Astrocyte (in vitro differentiated cells and primary cell): ENCODE measurements at regions not wholly inside any gene's neighbourhood (a gene's known extent, or its start where the extent isn't known, plus 50 kb on each side); places are given as distances from the start of the nearest gene placed in this dataset.

Experiments
- DNase-seq: peaks from one replicate; pipeline ENCODE4 v3.0.0-alpha.2; 2010; ENCODE audit warnings: low read depth
- FAIRE-seq: peaks from 2 replicates; lab custom pipeline; 2011; peaks lifted over from hg19 to GRCh38; lab: Jason Lieb, UNC
- H2AFZ ChIP-seq: 2 replicates; pipeline ENCODE4 v1.6.0; 2012; ENCODE audit warnings: low read depth, low read length, inconsistent platforms
- H3K27ac ChIP-seq: 2 replicates; pipeline ENCODE4 v1.5.1; 2011; ENCODE audit warnings: low read depth, low read length, inconsistent platforms
- H3K27me3 ChIP-seq: 2 replicates; pipeline ENCODE4 v1.6.0; 2011; ENCODE audit warnings: low read length, inconsistent platforms; ENCODE audit not compliant: insufficient read depth
- H3K36me3 ChIP-seq: 2 replicates; pipeline ENCODE4 v1.5.1; 2011; ENCODE audit warnings: low read length, inconsistent platforms; ENCODE audit not compliant: insufficient read depth
- H3K4me1 ChIP-seq: 2 replicates; pipeline ENCODE4 v1.5.1; 2011; ENCODE audit warnings: low read length, inconsistent platforms; ENCODE audit not compliant: insufficient read depth
- H3K4me2 ChIP-seq: 2 replicates; pipeline ENCODE4 v1.6.0; 2012; ENCODE audit warnings: low read length, inconsistent platforms
- H3K4me3 ChIP-seq: 2 replicates; pipeline ENCODE4 v1.5.1; 2011; ENCODE audit warnings: low read depth, mild to moderate bottlenecking, low read length, inconsistent platforms; ENCODE audit not compliant: insufficient read depth
- H3K79me2 ChIP-seq: 2 replicates; pipeline ENCODE4 v1.6.0; 2012; ENCODE audit warnings: mild to moderate bottlenecking, low read length, inconsistent platforms; ENCODE audit not compliant: insufficient read depth
- H3K9ac ChIP-seq: 2 replicates; pipeline ENCODE4 v1.6.0; 2012; ENCODE audit warnings: mild to moderate bottlenecking, low read length, inconsistent platforms
- H3K9me3 ChIP-seq: 2 replicates; pipeline ENCODE4 v1.5.1; 2012; ENCODE audit warnings: low read depth, mild to moderate bottlenecking, low read length, inconsistent platforms; ENCODE audit not compliant: insufficient read depth
- H4K20me1 ChIP-seq: 2 replicates; pipeline ENCODE4 v1.6.0; 2012; ENCODE audit warnings: low read length, inconsistent platforms; ENCODE audit not compliant: insufficient read depth
- H3K27ac Mint-ChIP-seq: one replicate; pipeline ENCODE4 v1.8.0; 2021; ENCODE audit warnings: mild to moderate bottlenecking, mixed read lengths; ENCODE audit not compliant: unreplicated experiment
- H3K27me3 Mint-ChIP-seq: one replicate; pipeline ENCODE4 v1.8.0; 2021; ENCODE audit warnings: low read depth, mixed read lengths; ENCODE audit not compliant: unreplicated experiment
- H3K36me3 Mint-ChIP-seq: one replicate; pipeline ENCODE4 v1.8.0; 2021; ENCODE audit warnings: low read depth, mixed read lengths; ENCODE audit not compliant: unreplicated experiment
- H3K4me1 Mint-ChIP-seq: one replicate; pipeline ENCODE4 v1.8.0; 2021; ENCODE audit warnings: low read depth, mixed read lengths; ENCODE audit not compliant: unreplicated experiment
- H3K4me3 Mint-ChIP-seq: one replicate; pipeline ENCODE4 v1.8.0; 2021; ENCODE audit warnings: mild to moderate bottlenecking, moderate library complexity, mixed read lengths; ENCODE audit not compliant: unreplicated experiment
- H3K9me3 Mint-ChIP-seq: one replicate; pipeline ENCODE4 v1.8.0; 2021; ENCODE audit warnings: mild to moderate bottlenecking, mixed read lengths; ENCODE audit not compliant: unreplicated experiment
- EZH2 ChIP-seq: IDR thresholded peaks from 2 replicates; pipeline ENCODE4 v1.6.1; 2012; ENCODE audit warnings: mild to moderate bottlenecking, low read length, inconsistent platforms; ENCODE audit not compliant: insufficient read depth
- TF ChIP-seq, protein P1 (sequence below): IDR thresholded peaks from 2 replicates; pipeline ENCODE4 v1.5.1; 2011; ENCODE audit warnings: low read depth, mild to moderate bottlenecking, inconsistent platforms, low read length, moderate library complexity; ENCODE audit not compliant: insufficient read depth

DNA sequence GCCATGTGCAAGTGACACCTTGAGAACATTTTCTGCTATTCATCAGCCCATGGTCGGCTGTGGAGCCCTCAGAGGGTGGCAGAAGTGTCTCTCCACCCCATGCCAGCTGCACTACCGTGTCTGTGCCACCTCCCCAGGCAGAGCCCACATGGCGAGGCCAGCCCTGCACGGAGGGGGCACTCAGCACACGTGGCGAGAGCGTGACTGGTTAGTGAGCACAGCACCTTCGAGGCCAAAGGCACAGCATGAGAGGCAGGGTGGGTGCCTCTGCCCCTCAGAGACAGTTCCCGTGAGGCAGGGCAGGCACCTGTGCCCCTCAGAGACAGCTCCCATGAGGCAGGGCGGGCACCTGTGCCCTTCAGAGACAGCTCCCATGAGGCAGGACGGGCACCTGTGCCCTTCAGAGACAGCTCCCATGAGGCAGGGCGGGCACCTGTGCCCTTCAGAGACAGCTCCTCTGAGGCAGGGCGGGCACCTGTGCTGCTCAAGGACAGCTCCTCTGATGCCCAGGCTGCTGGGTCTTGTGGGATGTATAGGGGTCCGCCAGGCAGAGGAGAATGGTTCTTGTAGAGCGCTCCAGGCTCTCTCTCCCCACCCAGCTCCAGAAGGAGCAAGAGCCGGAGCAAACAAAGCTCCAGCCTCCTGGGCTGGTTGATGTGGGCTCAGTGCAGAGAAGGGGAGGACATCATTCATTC lies 179.8 kb upstream of the PPP1R26 start:
- no peak for DNase-seq
- H2AFZ ChIP-seq: no peak overlapping the region
- no peak overlapping the region for H3K4me3 ChIP-seq
- Mint-ChIP-seq H3K9me3 (no peaks in the 10 kb centered on the region), H3K36me3 (no peaks in the 10 kb centered on the region), H3K27me3 (peaks cover 64% of the 10 kb centered on the region), H3K4me1 (no peaks in the 10 kb centered on the region), H3K4me3 (no peak overlapping the region), H3K27ac (no peak overlapping the region)
- no peaks in the 10 kb centered on the region for H3K79me2 ChIP-seq
- H3K9ac ChIP-seq: no peak overlapping the region
- H3K27me3 ChIP-seq: no peaks in the 10 kb centered on the region
- H3K27ac ChIP-seq: no peak overlapping the region
- FAIRE-seq: no peak
- no peaks in the 10 kb centered on the region for H3K36me3 ChIP-seq
- no peaks in the 10 kb centered on the region for H3K9me3 ChIP-seq
- no peak overlapping the region for H3K4me2 ChIP-seq
- H3K4me1 ChIP-seq: no peaks in the 10 kb centered on the region
- TF ChIP-seq EZH2: no peak
- TF ChIP-seq, protein P1, sequence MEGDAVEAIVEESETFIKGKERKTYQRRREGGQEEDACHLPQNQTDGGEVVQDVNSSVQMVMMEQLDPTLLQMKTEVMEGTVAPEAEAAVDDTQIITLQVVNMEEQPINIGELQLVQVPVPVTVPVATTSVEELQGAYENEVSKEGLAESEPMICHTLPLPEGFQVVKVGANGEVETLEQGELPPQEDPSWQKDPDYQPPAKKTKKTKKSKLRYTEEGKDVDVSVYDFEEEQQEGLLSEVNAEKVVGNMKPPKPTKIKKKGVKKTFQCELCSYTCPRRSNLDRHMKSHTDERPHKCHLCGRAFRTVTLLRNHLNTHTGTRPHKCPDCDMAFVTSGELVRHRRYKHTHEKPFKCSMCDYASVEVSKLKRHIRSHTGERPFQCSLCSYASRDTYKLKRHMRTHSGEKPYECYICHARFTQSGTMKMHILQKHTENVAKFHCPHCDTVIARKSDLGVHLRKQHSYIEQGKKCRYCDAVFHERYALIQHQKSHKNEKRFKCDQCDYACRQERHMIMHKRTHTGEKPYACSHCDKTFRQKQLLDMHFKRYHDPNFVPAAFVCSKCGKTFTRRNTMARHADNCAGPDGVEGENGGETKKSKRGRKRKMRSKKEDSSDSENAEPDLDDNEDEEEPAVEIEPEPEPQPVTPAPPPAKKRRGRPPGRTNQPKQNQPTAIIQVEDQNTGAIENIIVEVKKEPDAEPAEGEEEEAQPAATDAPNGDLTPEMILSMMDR: no peak
- H4K20me1 ChIP-seq: no peaks in the 10 kb centered on the region

DNA sequence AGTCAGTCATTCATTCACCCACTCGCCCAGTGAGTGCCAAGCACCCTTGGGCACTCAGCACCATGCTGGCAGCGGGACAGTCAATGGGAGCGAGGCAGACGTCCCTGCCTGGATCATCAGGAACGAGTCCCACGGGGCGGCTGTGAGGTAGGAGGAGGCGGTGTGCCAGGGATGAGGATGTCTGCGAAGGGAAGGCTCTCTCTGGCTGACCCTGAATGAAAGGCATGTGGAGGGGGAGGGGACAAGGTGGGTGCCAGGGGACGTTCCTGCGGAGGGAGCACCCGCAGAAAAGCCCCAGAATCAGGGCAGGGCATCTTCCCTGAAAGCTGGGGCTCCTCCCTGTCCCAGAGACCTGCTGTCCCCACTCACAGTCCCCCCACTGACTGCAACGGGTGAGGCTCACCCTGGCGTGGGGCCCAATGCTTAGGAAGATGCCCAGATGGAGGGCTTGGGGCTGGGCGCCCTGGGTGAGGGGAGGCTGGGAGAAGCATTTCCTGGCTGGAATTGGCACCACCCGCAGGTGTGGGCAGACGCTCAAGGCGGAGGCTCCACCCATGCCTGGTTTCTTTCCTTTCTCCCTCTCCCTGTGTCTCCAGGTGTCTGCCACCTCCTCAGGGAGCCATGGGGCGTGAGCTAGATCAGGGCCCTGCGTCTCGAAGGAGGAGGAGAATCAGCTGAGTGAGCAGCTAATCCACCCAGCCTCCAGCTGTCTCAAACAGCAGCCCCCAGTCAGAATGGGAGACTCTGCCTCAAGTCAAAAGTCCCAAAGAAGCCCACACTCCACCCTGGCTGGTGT lies 179.0 kb upstream of the PPP1R26 start:
- Histone ChIP-seq H3K27ac (no peak overlapping the region), H3K9me3 (no peaks in the 10 kb centered on the region), H3K36me3 (no peaks in the 10 kb centered on the region), H3K4me1 (no peaks in the 10 kb centered on the region), H3K79me2 (no peaks in the 10 kb centered on the region), H3K27me3 (no peaks in the 10 kb centered on the region), H3K4me3 (no peak overlapping the region), H2AFZ (no peak overlapping the region), H3K4me2 (no peak overlapping the region), H4K20me1 (no peaks in the 10 kb centered on the region), H3K9ac (no peak overlapping the region)
- no peaks in the 10 kb centered on the region for H3K36me3 Mint-ChIP-seq
- no peaks in the 10 kb centered on the region for H3K9me3 Mint-ChIP-seq
- H3K27me3 Mint-ChIP-seq: peaks cover 67% of the 10 kb centered on the region
- FAIRE-seq (no peak), DNase-seq (no peak)
- H3K27ac Mint-ChIP-seq: no peak overlapping the region
- H3K4me3 Mint-ChIP-seq: no peak overlapping the region
- TF ChIP-seq EZH2: no peak
- TF ChIP-seq, protein P1: no peak
- H3K4me1 Mint-ChIP-seq: no peaks in the 10 kb centered on the region
